Osteoblast (primary cell): ENCODE measurements at regions not wholly inside any gene's neighbourhood (a gene's known extent, or its start where the extent isn't known, plus 50 kb on each side); places are given as distances from the start of the nearest gene placed in this dataset.

ENCODE experiments used
- DNase-seq: peaks from one replicate; pipeline ENCODE4 v3.0.0; 2011; ENCODE audit warnings: low spot score, mixed read lengths; ENCODE audit not compliant: insufficient read length; ENCODE audit errors: missing footprints
- H2AFZ ChIP-seq: 2 replicates; pipeline ENCODE4 v1.6.0; 2011; ENCODE audit warnings: mild to moderate bottlenecking, low read length
- H3K27ac ChIP-seq: 2 replicates; pipeline ENCODE4 v1.5.1; 2011; ENCODE audit warnings: mild to moderate bottlenecking, low read depth, low read length, moderate library complexity
- H3K27me3 ChIP-seq: 2 replicates; pipeline ENCODE4 v1.6.0; 2012; ENCODE audit warnings: mild to moderate bottlenecking, control low read depth, inconsistent platforms, low read length, moderate library complexity; ENCODE audit not compliant: insufficient read depth
- H3K36me3 ChIP-seq: 2 replicates; pipeline ENCODE4 v1.5.1; 2011; ENCODE audit warnings: mild to moderate bottlenecking, low read length, control low read depth, moderate library complexity; ENCODE audit not compliant: insufficient read depth
- H3K4me1 ChIP-seq: 2 replicates; pipeline ENCODE4 v1.5.1; 2011; ENCODE audit warnings: mild to moderate bottlenecking, low read length, control low read depth, moderate library complexity; ENCODE audit not compliant: insufficient read depth
- H3K4me2 ChIP-seq: 2 replicates; pipeline ENCODE4 v1.6.0; 2011; ENCODE audit warnings: mild to moderate bottlenecking, low read length; ENCODE audit not compliant: insufficient read depth
- H3K4me3 ChIP-seq: fragments of 200-600 bp; sonication (generic); 3 replicates; pipeline ENCODE4 v1.5.1; 2012; ENCODE audit warnings: mild to moderate bottlenecking, low read length, inconsistent platforms; ENCODE audit not compliant: insufficient read depth
- H3K79me2 ChIP-seq: 2 replicates; pipeline ENCODE4 v1.6.0; 2012; ENCODE audit warnings: mild to moderate bottlenecking, low read length, control low read depth, inconsistent platforms; ENCODE audit not compliant: insufficient read depth
- H3K9me3 ChIP-seq: 2 replicates; pipeline ENCODE4 v1.5.1; 2011; ENCODE audit warnings: low read depth, low read length, control low read depth
- H4K20me1 ChIP-seq: 2 replicates; pipeline ENCODE4 v1.6.0; 2012; ENCODE audit warnings: mild to moderate bottlenecking, low read length, control low read depth; ENCODE audit not compliant: insufficient read depth
- CTCF ChIP-seq: IDR thresholded peaks from 2 replicates; pipeline ENCODE4 v1.5.1; 2011; ENCODE audit warnings: mild to moderate bottlenecking, low read depth, low read length, moderate library complexity; ENCODE audit errors: extremely low read depth

GRCh38 chr1:47608296-47608875 lies 170.5 kb downstream of the FOXD2 start:
- Histone ChIP-seq H3K4me2 (no peak overlapping the region), H3K79me2 (no peaks in the 10 kb centered on the region), H3K27ac (no peak overlapping the region), H4K20me1 (no peaks in the 10 kb centered on the region), H3K9me3 (no peaks in the 10 kb centered on the region), H3K4me3 (no peak overlapping the region), H3K36me3 (no peaks in the 10 kb centered on the region), H3K27me3 (no peaks in the 10 kb centered on the region), H3K4me1 (no peaks in the 10 kb centered on the region), H2AFZ (no peak overlapping the region)
- TF ChIP-seq CTCF: no peak
- no peak for DNase-seq

- no peak for TF ChIP-seq CTCF
- H3K4me3 ChIP-seq: no peak overlapping the region
- no peak overlapping the region for H3K4me2 ChIP-seq
- no peaks in the 10 kb centered on the region for H3K4me1 ChIP-seq
- H4K20me1 ChIP-seq: no peaks in the 10 kb centered on the region
- H3K36me3 ChIP-seq: no peaks in the 10 kb centered on the region
- no peak for DNase-seq
- no peaks in the 10 kb centered on the region for H3K27me3 ChIP-seq
- H3K9me3 ChIP-seq: no peaks in the 10 kb centered on the region
- H3K79me2 ChIP-seq: no peaks in the 10 kb centered on the region
- H3K27ac ChIP-seq: no peak overlapping the region
- no peak overlapping the region for H2AFZ ChIP-seq
These were observed 174.1 kb downstream of the FOXD2 start for GRCh38 chr1:47611992-47612391.

GRCh38 chr1:47612819-47613218 lies 175.0 kb downstream of the FOXD2 start:
- no peaks in the 10 kb centered on the region for H3K36me3 ChIP-seq
- H3K27ac ChIP-seq: no peak overlapping the region
- H3K4me1 ChIP-seq: no peaks in the 10 kb centered on the region
- H3K4me3 ChIP-seq: no peak overlapping the region
- no peak for TF ChIP-seq CTCF
- H3K27me3 ChIP-seq: no peaks in the 10 kb centered on the region
- no peak for DNase-seq
- no peak overlapping the region for H2AFZ ChIP-seq
- no peaks in the 10 kb centered on the region for H4K20me1 ChIP-seq
- H3K9me3 ChIP-seq: no peaks in the 10 kb centered on the region
- H3K79me2 ChIP-seq: no peaks in the 10 kb centered on the region
- no peak overlapping the region for H3K4me2 ChIP-seq

GRCh38 chr1:47616036-47616435 lies 178.2 kb downstream of the FOXD2 start:
- Histone ChIP-seq H3K27me3 (no peaks in the 10 kb centered on the region), H3K36me3 (no peaks in the 10 kb centered on the region), H3K4me1 (no peaks in the 10 kb centered on the region), H2AFZ (no peak overlapping the region), H4K20me1 (no peaks in the 10 kb centered on the region), H3K4me3 (no peak overlapping the region), H3K79me2 (no peaks in the 10 kb centered on the region), H3K4me2 (no peak overlapping the region), H3K27ac (no peak overlapping the region), H3K9me3 (no peaks in the 10 kb centered on the region)
- DNase-seq: no peak
- TF ChIP-seq CTCF: no peak
